Spleen (tissue), 11 donors: ENCODE measurements at regions not wholly inside any gene's neighbourhood (a gene's known extent, or its start where the extent isn't known, plus 50 kb on each side); places are given as distances from the start of the nearest gene placed in this dataset.

Source experiments
- DNase-seq: peaks from one replicate; pipeline ENCODE4 v3.0.0-alpha.2; 2020
- H3K27ac ChIP-seq, 8 donors: fragments of 200-600 bp; sonication (generic) in 7 of 8; 1 replicate in 4 of 8; 2 replicates in 4 of 8; pipeline versions ENCODE4 v1.5.0 to v1.8.0; 2016 to 2021; ENCODE audit warnings: inconsistent platforms in 4 of 8, mild to moderate bottlenecking in 4 of 8, moderate library complexity in 1 of 8
- H3K27me3 ChIP-seq, 7 donors: fragments of 200-600 bp; sonication (generic) in 6 of 7; replicated peaks in 1 of 7; 1 replicate in 4 of 7; 2 replicates in 3 of 7; pipeline versions ENCODE4 v1.5.0 to v1.8.0; 2016 to 2021; ENCODE audit warnings: inconsistent platforms in 3 of 7, mild to moderate bottlenecking in 1 of 7
- H3K36me3 ChIP-seq, 6 donors: fragments of 200-600 bp; sonication (generic) in 5 of 6; 1 replicate in 4 of 6; 2 replicates in 2 of 6; pipeline versions ENCODE4 v1.5.0 to v1.8.0; 2016 to 2021; ENCODE audit warnings: inconsistent platforms in 2 of 6
- H3K4me1 ChIP-seq, 6 donors: fragments of 200-600 bp; sonication (generic) in 5 of 6; 1 replicate in 3 of 6; 2 replicates in 3 of 6; pipeline versions ENCODE4 v1.5.0 to v1.8.0; 2016 to 2021; ENCODE audit warnings: inconsistent platforms in 3 of 6
- H3K4me3 ChIP-seq, 8 donors: fragments of 200-600 bp; sonication (generic) in 7 of 8; 1 replicate in 4 of 8; 2 replicates in 4 of 8; pipeline versions ENCODE4 v1.5.0 to v1.8.0; 2016 to 2021; ENCODE audit warnings: inconsistent platforms in 4 of 8, mild to moderate bottlenecking in 4 of 8, moderate library complexity in 2 of 8
- H3K9me3 ChIP-seq, 8 donors: fragments of 200-600 bp; sonication (generic) in 7 of 8; 1 replicate in 4 of 8; 2 replicates in 4 of 8; pipeline versions ENCODE4 v1.5.0 to v1.8.0; 2016 to 2021; ENCODE audit warnings: inconsistent platforms in 4 of 8
- CTCF ChIP-seq, 11 experiments: fragments of 200-600 bp in 7 of 11; fragments of 450-650 bp in 4 of 11; sonication (generic) in 4 of 11; IDR thresholded peaks in 8 of 11; conservative IDR thresholded peaks in 3 of 11; 1 replicate in 7 of 11; 2 replicates in 4 of 11; pipeline versions ENCODE4 v1.4.0 to v1.8.0; 2016 to 2021; ENCODE audit warnings: antibody characterized with exemption in 11 of 11, inconsistent platforms in 4 of 11, mild to moderate bottlenecking in 1 of 11
- POLR2A ChIP-seq, 3 donors: fragments of 450-650 bp; IDR thresholded peaks; one replicate each; pipeline ENCODE4 v1.5.1; 2017; ENCODE audit warnings: antibody characterized with exemption in 3 of 3, mild to moderate bottlenecking in 1 of 3
- POLR2AphosphoS5 ChIP-seq, 3 donors: sonication (generic); formaldehyde crosslinking; IDR thresholded peaks; one replicate each; pipeline ENCODE4 v1.5.1; 2017; ENCODE audit warnings: antibody characterized with exemption in 3 of 3
- WGBS, 5 donors: extraction: QIAGEN DNeasy Blood & Tissue Kit in 3 of 5; methylation state at CpG; one replicate each; pipeline versions ENCODE4 v1.1.5 to v1.1.7; 2013 to 2018; 5-methylcytosine and 5-hydroxymethylcytosine counted together
- intact Hi-C: fragments of 100-400 bp; cut with DNase I; formaldehyde crosslinking; loops from one replicate; pipeline ENCODE4 v1.15.0; 2023; ENCODE audit warnings: low total_unique reads
- donor health status: healthy with polysubstance abuse.
- donor health status: DM: no; HTN: no; CAD: no; lungs with moderate emphysema.
- donor health status: DM: no; HTN: no; CAD: no.
- donor health status: Bipolar disorder and iron deficiency.
- donor health status: healthy.
- donor health status: DM: no; HTN: no; CAD: no.
- donor health status: DM: yes; HTN: yes; CAD: no.

- 69 to 84% (median 73%) methylated on average over 4 of the region's 4 CpGs for WGBS, 5 donors
- no peaks in the 10 kb centered on the region for H3K36me3 ChIP-seq
- TF ChIP-seq POLR2AphosphoS5 (IDR thresholded peaks at IDR 0.05) = no peak
- TF ChIP-seq POLR2A (IDR thresholded peaks at IDR 0.05) = no peak
- TF ChIP-seq CTCF (IDR thresholded peaks at IDR 0.05 in 8 of 11, conservative IDR thresholded peaks at IDR 0.05 in 3 of 11) = no peak
- H3K27me3 ChIP-seq = no peaks in the 10 kb centered on the region
- H3K4me3 ChIP-seq = no peak overlapping the region
- no peaks in the 10 kb centered on the region for H3K4me1 ChIP-seq
- no peak overlapping the region for H3K27ac ChIP-seq
- no peak for DNase-seq
- H3K9me3 ChIP-seq = peaks cover 0 to 7% (median under 1%) of the 10 kb centered on the region in 8 donors
- intact Hi-C loops = no loop called here
Measured at GRCh38 chr1:73564294-73564693, 633.7 kb downstream of the LRRIQ3 start.

GRCh38 chr1:73556270-73556669 is 641.7 kb downstream of the LRRIQ3 start:
- Histone ChIP-seq H3K36me3 (no peaks in the 10 kb centered on the region), H3K4me3 (no peak overlapping the region), H3K9me3 (peaks cover 0 to 28% (median 16%) of the 10 kb centered on the region in 8 donors), H3K4me1 (no peaks in the 10 kb centered on the region), H3K27ac (no peak overlapping the region), H3K27me3 (no peaks in the 10 kb centered on the region)
- no peak for DNase-seq
- intact Hi-C loops = no loop called here
- no peak for TF ChIP-seq POLR2A (IDR thresholded peaks at IDR 0.05)
- TF ChIP-seq POLR2AphosphoS5 (IDR thresholded peaks at IDR 0.05) = no peak
- no peak for TF ChIP-seq CTCF (IDR thresholded peaks at IDR 0.05 in 8 of 11, conservative IDR thresholded peaks at IDR 0.05 in 3 of 11)

GRCh38 chr1:73537400-73537799 is 660.6 kb downstream of the LRRIQ3 start:
- peaks cover 0 to 24% (median 2%) of the 10 kb centered on the region in 8 donors for H3K9me3 ChIP-seq
- H3K27ac ChIP-seq = no peak overlapping the region
- no peaks in the 10 kb centered on the region for H3K27me3 ChIP-seq
- WGBS, 5 donors = 87 to 94% (median 90%) methylated on average over 1 of the region's 1 CpG
- H3K4me1 ChIP-seq = no peaks in the 10 kb centered on the region
- TF ChIP-seq POLR2AphosphoS5 (IDR thresholded peaks at IDR 0.05) (no peak), POLR2A (IDR thresholded peaks at IDR 0.05) (no peak), CTCF (IDR thresholded peaks at IDR 0.05 in 8 of 11, conservative IDR thresholded peaks at IDR 0.05 in 3 of 11) (no peak)
- H3K4me3 ChIP-seq = no peak overlapping the region
- intact Hi-C loops = no loop called here
- no peak for DNase-seq
- no peaks in the 10 kb centered on the region for H3K36me3 ChIP-seq

GRCh38 chr1:73517603-73518191 is 680.3 kb downstream of the LRRIQ3 start:
- DNase-seq = no peak
- H3K27me3 ChIP-seq = no peaks in the 10 kb centered on the region
- intact Hi-C loops = no loop called here
- no peaks in the 10 kb centered on the region for H3K36me3 ChIP-seq
- TF ChIP-seq POLR2A (IDR thresholded peaks at IDR 0.05) = no peak
- TF ChIP-seq CTCF (IDR thresholded peaks at IDR 0.05 in 8 of 11, conservative IDR thresholded peaks at IDR 0.05 in 3 of 11) = no peak
- no peak for TF ChIP-seq POLR2AphosphoS5 (IDR thresholded peaks at IDR 0.05)
- WGBS, 5 donors = 78 to 87% (median 83%) methylated on average over 3 of the region's 3 CpGs
- H3K9me3 ChIP-seq = no peaks in the 10 kb centered on the region
- no peak overlapping the region for H3K27ac ChIP-seq
- H3K4me3 ChIP-seq = no peak overlapping the region
- H3K4me1 ChIP-seq = no peaks in the 10 kb centered on the region
